GM23248 (cell line): ENCODE measurements at regions not wholly inside any gene's neighbourhood (a gene's known extent, or its start where the extent isn't known, plus 50 kb on each side); places are given as distances from the start of the nearest gene placed in this dataset.

Experiments used
- EZH2 ChIP-seq: fragments of 200-600 bp; sonication (generic); IDR thresholded peaks from 2 replicates; pipeline ENCODE4 v1.6.1; 2018; ENCODE audit warnings: antibody characterized with exemption, mild to moderate bottlenecking; ENCODE audit not compliant: insufficient read depth, poor library complexity, severe bottlenecking
- EZH2phosphoT487 ChIP-seq: fragments of 200-600 bp; sonication (generic); IDR thresholded peaks from 2 replicates; pipeline ENCODE4 v1.6.1; 2018; ENCODE audit warnings: antibody characterized with exemption, moderate library complexity, mild to moderate bottlenecking, low read depth; ENCODE audit not compliant: insufficient read depth

- TF ChIP-seq EZH2phosphoT487 (no peak), EZH2 (no peak)
Observed at GRCh38 chr16:82510789-82511305, 115.9 kb upstream of the CDH13 start.
